Karpas-422 (cell line): ENCODE measurements at regions not wholly inside any gene's neighbourhood (a gene's known extent, or its start where the extent isn't known, plus 50 kb on each side); places are given as distances from the start of the nearest gene placed in this dataset.

Source experiments
- DNase-seq: peaks from one replicate; pipeline ENCODE4 v3.0.0-alpha.2; 2015
- H2AFZ ChIP-seq: fragments of 200-600 bp; sonication (generic); 2 replicates; pipeline ENCODE4 v1.6.1; 2014; ENCODE audit warnings: antibody characterized with exemption, low read length, mixed read lengths
- H3K27ac ChIP-seq: fragments of 200-600 bp; sonication (generic); 2 replicates; pipeline ENCODE4 v1.5.1; 2014; ENCODE audit warnings: mild to moderate bottlenecking, low read length, moderate library complexity
- H3K27me3 ChIP-seq: fragments of 200-600 bp; sonication (generic); 2 replicates; pipeline ENCODE4 v1.6.1; 2014; ENCODE audit warnings: low read length, mixed read lengths
- H3K36me3 ChIP-seq: fragments of 200-600 bp; sonication (generic); 2 replicates; pipeline ENCODE4 v1.6.1; 2014; ENCODE audit warnings: low read length, mixed read lengths; ENCODE audit not compliant: insufficient read depth
- H3K4me1 ChIP-seq: fragments of 200-600 bp; sonication (generic); 2 replicates; pipeline ENCODE4 v1.6.1; 2014; ENCODE audit warnings: mild to moderate bottlenecking, low read length, mixed read lengths
- H3K4me2 ChIP-seq: fragments of 200-600 bp; sonication (generic); 2 replicates; pipeline ENCODE4 v1.6.1; 2014; ENCODE audit warnings: low read length, low read depth, mild to moderate bottlenecking; ENCODE audit not compliant: poor library complexity, severe bottlenecking
- H3K4me3 ChIP-seq: fragments of 200-600 bp; sonication (generic); 2 replicates; pipeline ENCODE4 v1.5.1; 2014; ENCODE audit warnings: mild to moderate bottlenecking, antibody characterized with exemption, low read length, mixed read lengths
- H3K79me2 ChIP-seq: fragments of 200-600 bp; sonication (generic); 2 replicates; pipeline ENCODE4 v1.6.1; 2014; ENCODE audit warnings: mild to moderate bottlenecking, low read length, mixed read lengths
- H3K9ac ChIP-seq: fragments of 200-600 bp; sonication (generic); 2 replicates; pipeline ENCODE4 v1.6.0; 2014; ENCODE audit warnings: low read length
- H3K9me2 ChIP-seq: fragments of 200-600 bp; sonication (generic), shearing (Covaris generic); replicated peaks from 2 replicates; pipeline ENCODE4 v1.6.0; 2014; ENCODE audit warnings: mild to moderate bottlenecking, low read length, moderate library complexity; ENCODE audit not compliant: insufficient read depth
- H3K9me3 ChIP-seq: fragments of 300-700, 200-600 bp; sonication (generic); 2 replicates; pipeline ENCODE4 v1.6.1; 2014; ENCODE audit warnings: low read length, mixed read lengths
- H4K20me1 ChIP-seq: fragments of 200-600 bp; sonication (generic); 2 replicates; pipeline ENCODE4 v1.6.1; 2014; ENCODE audit warnings: mild to moderate bottlenecking, antibody characterized with exemption, low read length, low read depth; ENCODE audit not compliant: insufficient read depth

DNA sequence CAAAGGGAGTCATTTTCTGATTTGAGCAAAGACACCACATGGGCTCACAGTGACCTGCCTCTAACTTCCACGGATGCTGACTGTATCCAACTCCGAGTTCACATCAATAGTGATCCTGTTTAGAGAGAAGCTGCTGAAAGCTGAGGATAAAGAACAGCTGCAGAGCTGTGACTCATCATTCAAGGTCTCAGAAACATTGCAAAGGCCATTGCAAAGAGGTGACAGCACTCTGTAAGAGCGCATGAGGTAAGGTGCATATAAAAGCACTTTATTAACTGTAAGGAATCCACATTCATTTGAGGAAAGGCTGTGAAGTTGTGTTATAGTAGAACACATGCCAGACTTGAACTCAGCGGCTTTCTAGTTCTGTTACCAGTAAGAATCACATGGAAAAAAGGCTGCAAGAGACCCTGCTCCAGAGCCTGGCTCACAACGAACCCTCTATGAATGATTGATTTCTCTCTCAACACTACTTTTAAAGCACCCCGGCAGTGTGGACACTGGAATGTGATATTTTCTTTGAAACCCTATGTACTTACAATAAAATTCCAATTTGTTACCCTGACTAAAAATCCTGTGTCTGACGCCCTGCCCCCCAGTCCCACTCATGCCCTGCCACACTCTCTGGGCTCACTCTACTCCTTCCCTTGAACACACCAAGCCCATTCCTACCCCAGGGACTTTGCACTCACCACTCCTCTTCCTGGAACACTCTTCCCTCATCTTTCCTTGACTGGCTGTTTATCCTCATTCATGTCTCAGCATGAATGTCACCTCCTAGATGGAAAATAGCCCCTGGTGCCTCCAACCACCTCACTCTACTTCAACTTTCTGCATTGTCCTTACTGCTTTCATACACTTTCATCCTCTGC lies 111.2 kb downstream of the LSM3 start:
- no peaks in the 10 kb centered on the region for H3K27me3 ChIP-seq
- no peak for DNase-seq
- no peaks in the 10 kb centered on the region for H3K9me3 ChIP-seq
- H3K4me2 ChIP-seq: no peak overlapping the region
- no peaks in the 10 kb centered on the region for H3K4me1 ChIP-seq
- no peaks in the 10 kb centered on the region for H3K79me2 ChIP-seq
- H3K9me2 ChIP-seq: no peaks in the 10 kb centered on the region
- H4K20me1 ChIP-seq: no peaks in the 10 kb centered on the region
- no peak overlapping the region for H3K9ac ChIP-seq
- no peak overlapping the region for H2AFZ ChIP-seq
- no peak overlapping the region for H3K27ac ChIP-seq
- no peak overlapping the region for H3K4me3 ChIP-seq
- no peaks in the 10 kb centered on the region for H3K36me3 ChIP-seq

DNA sequence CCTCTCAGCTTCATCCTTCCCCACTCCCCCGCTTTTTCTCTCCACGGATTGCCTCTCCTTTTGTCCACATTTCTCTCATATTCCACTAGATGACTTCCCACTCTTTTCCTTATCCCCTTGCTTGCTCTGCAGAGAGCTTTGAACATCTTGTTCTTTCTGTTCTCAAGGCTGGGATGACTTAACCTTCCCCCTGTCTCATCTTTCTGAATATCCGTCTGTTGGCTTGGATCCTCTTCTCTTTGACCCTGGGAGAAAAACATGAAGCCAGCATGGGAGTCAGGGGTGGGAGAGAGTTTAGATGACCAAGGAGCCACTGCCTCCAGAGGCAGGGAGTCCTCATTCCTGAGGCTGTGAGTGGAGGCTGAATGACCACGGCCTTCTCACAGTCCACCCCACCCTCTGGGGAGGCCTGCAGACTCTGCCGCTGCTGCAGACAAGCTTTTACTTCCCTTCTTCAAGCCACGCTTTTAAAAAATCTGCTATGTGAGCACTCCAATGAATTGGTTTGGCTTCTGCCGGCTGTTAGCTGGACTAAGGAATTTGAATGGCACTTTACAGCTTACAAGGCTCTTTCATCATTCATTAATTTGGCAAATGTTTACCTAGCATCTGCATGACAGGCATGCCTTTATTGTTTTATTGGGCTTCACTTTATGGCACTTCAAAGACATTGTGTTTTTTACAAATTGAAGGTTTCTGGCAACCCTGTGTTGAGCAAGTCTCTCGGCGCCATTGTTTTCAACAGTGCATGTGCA lies 111.6 kb upstream of the SLC6A6 start:
- Histone ChIP-seq H3K4me3 (no peak overlapping the region), H3K36me3 (no peaks in the 10 kb centered on the region), H3K27me3 (no peaks in the 10 kb centered on the region), H3K9me2 (no peaks in the 10 kb centered on the region), H4K20me1 (no peaks in the 10 kb centered on the region), H2AFZ (no peak overlapping the region), H3K9ac (no peak overlapping the region), H3K4me2 (no peak overlapping the region), H3K4me1 (no peaks in the 10 kb centered on the region), H3K79me2 (no peaks in the 10 kb centered on the region), H3K9me3 (no peaks in the 10 kb centered on the region), H3K27ac (no peak overlapping the region)
- no peak for DNase-seq

DNA sequence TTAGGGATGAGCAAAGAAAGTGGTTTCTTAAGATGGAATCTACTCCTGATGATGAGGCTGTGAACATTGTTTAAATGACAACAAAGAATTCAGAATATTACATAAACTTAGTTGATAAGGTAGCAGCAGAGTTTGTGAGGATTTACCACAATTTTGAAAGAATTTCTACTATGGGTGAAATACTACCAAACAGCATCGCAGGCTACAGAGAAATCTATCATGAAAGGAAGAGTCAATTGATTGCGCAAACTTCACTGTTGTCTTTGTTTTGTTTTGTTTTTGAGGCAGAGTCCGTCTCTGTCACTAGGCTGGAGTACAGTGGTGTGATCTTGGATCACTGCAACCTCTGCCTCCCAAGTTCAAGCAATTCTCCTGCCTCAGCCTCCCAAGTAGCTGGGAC lies 107.4 kb upstream of the SLC6A6 start:
- H3K79me2 ChIP-seq: no peaks in the 10 kb centered on the region
- H3K9me3 ChIP-seq: no peaks in the 10 kb centered on the region
- no peak overlapping the region for H3K4me3 ChIP-seq
- no peaks in the 10 kb centered on the region for H3K4me1 ChIP-seq
- no peak overlapping the region for H3K9ac ChIP-seq
- no peaks in the 10 kb centered on the region for H3K27me3 ChIP-seq
- no peak overlapping the region for H2AFZ ChIP-seq
- DNase-seq: no peak
- H3K9me2 ChIP-seq: no peaks in the 10 kb centered on the region
- no peak overlapping the region for H3K27ac ChIP-seq
- no peaks in the 10 kb centered on the region for H4K20me1 ChIP-seq
- H3K4me2 ChIP-seq: no peak overlapping the region
- no peaks in the 10 kb centered on the region for H3K36me3 ChIP-seq

DNA sequence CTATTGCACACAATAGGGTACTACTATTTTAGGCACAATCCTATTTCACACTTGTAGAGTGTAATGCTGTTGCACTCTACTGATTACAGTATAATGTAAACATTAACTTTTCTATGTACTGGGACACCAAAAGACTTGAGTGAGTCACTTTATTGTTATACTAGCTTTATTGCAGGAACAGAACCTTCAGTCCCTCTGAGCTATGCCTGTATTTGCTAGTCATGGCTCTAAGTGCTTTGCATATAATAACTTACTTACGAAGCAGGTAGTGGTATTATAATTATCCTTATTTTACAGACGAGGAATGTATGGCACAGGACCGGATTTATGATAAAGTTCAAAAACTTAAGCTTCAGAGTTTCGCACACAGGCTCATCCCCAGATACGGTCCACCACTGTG lies 106.6 kb upstream of the SLC6A6 start:
- Histone ChIP-seq H3K9ac (no peak overlapping the region), H3K79me2 (no peaks in the 10 kb centered on the region), H3K27ac (no peak overlapping the region), H3K4me2 (no peak overlapping the region), H3K4me1 (no peaks in the 10 kb centered on the region), H2AFZ (no peak overlapping the region), H4K20me1 (no peaks in the 10 kb centered on the region), H3K9me2 (no peaks in the 10 kb centered on the region), H3K4me3 (no peak overlapping the region), H3K27me3 (no peaks in the 10 kb centered on the region), H3K36me3 (no peaks in the 10 kb centered on the region), H3K9me3 (no peaks in the 10 kb centered on the region)
- DNase-seq: no peak

GRCh38 chr3:14297305-14297704 lies 105.1 kb upstream of the SLC6A6 start:
- no peak overlapping the region for H3K4me2 ChIP-seq
- H3K79me2 ChIP-seq: no peaks in the 10 kb centered on the region
- H3K9me3 ChIP-seq: no peaks in the 10 kb centered on the region
- no peaks in the 10 kb centered on the region for H3K4me1 ChIP-seq
- no peaks in the 10 kb centered on the region for H4K20me1 ChIP-seq
- no peaks in the 10 kb centered on the region for H3K9me2 ChIP-seq
- H3K27me3 ChIP-seq: no peaks in the 10 kb centered on the region
- no peak for DNase-seq
- H3K4me3 ChIP-seq: no peak overlapping the region
- H2AFZ ChIP-seq: no peak overlapping the region
- no peaks in the 10 kb centered on the region for H3K36me3 ChIP-seq
- no peak overlapping the region for H3K9ac ChIP-seq
- no peak overlapping the region for H3K27ac ChIP-seq

DNA sequence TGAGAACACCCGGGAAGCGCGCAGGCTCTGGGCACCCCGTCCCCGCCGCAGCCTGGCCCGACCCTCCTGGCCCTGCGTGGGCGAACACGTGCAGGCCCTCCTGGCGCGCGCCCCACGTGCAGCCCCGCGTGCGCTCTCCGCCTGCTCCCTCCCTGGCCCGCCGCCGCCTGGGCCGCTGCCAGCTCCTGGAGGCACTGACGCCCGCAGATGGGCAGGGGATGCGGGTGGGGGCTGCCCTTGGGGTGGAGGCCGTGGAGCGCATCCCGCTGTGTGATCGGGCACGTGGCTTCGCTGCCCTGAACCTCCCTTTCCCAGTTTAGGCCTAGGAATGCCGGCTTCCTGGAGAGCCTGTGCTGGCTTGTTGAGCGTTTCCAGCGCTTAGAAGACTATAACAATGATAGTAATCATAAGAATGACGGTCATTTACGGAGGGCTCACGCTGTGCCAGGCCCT lies 104.6 kb upstream of the SLC6A6 start:
- no peak for DNase-seq
- no peaks in the 10 kb centered on the region for H3K79me2 ChIP-seq
- H3K27ac ChIP-seq: no peak overlapping the region
- H3K27me3 ChIP-seq: no peaks in the 10 kb centered on the region
- H3K4me1 ChIP-seq: no peaks in the 10 kb centered on the region
- H3K9ac ChIP-seq: no peak overlapping the region
- H2AFZ ChIP-seq: no peak overlapping the region
- H3K4me3 ChIP-seq: no peak overlapping the region
- H3K36me3 ChIP-seq: no peaks in the 10 kb centered on the region
- no peaks in the 10 kb centered on the region for H3K9me3 ChIP-seq
- no peaks in the 10 kb centered on the region for H4K20me1 ChIP-seq
- no peaks in the 10 kb centered on the region for H3K9me2 ChIP-seq
- no peak overlapping the region for H3K4me2 ChIP-seq

- H2AFZ ChIP-seq: no peak overlapping the region
Measured at GRCh38 chr3:14298442-14298841, 104.0 kb upstream of the SLC6A6 start.

DNA sequence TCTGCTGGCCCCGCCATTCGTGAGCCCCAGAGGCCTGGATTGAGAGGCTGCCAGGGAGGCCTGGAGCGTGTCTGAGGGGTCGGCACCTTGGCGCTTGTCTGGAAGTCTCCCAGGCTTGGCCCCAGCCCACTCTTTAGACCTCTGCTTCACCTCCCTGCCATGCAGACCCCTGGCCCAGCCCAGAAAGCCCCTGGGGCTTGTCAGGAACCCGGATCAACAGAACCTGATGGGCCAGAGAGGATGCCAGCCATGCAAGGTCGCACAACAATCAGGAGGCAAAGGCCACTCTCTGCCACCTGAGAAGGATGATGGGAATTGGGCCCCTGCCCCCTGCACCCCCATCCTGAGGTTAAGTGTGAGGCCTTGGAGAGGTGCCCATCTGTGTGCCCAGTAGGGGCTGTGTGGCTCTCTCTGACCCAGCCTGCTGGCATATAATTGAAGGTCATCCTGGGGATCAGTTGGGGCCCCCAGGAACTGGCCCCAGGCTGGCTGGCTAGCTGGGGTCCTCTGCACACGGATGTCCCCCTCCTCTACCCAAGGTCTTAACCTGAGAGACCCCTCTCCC lies 103.3 kb upstream of the SLC6A6 start:
- no peak overlapping the region for H2AFZ ChIP-seq
- H3K4me3 ChIP-seq: no peak overlapping the region
- no peak overlapping the region for H3K4me2 ChIP-seq
- H3K36me3 ChIP-seq: no peaks in the 10 kb centered on the region
- no peaks in the 10 kb centered on the region for H3K79me2 ChIP-seq
- DNase-seq: no peak
- no peaks in the 10 kb centered on the region for H3K4me1 ChIP-seq
- no peak overlapping the region for H3K27ac ChIP-seq
- no peaks in the 10 kb centered on the region for H3K9me2 ChIP-seq
- H3K9me3 ChIP-seq: no peaks in the 10 kb centered on the region
- no peak overlapping the region for H3K9ac ChIP-seq
- no peaks in the 10 kb centered on the region for H4K20me1 ChIP-seq
- no peaks in the 10 kb centered on the region for H3K27me3 ChIP-seq

More at GRCh38 chr3:14298442-14298841, 104.0 kb upstream of the SLC6A6 start:
- no peaks in the 10 kb centered on the region for H3K9me2 ChIP-seq
- no peaks in the 10 kb centered on the region for H3K4me1 ChIP-seq
- no peaks in the 10 kb centered on the region for H4K20me1 ChIP-seq
- H3K9me3 ChIP-seq: no peaks in the 10 kb centered on the region
- H3K27ac ChIP-seq: no peak overlapping the region
- no peaks in the 10 kb centered on the region for H3K36me3 ChIP-seq
- no peak overlapping the region for H3K9ac ChIP-seq
- no peaks in the 10 kb centered on the region for H3K27me3 ChIP-seq
- H3K4me3 ChIP-seq: no peak overlapping the region
- H3K79me2 ChIP-seq: no peaks in the 10 kb centered on the region
- H3K4me2 ChIP-seq: no peak overlapping the region
- no peak for DNase-seq
